HG03045 (cell line): ENCODE measurements at regions not wholly inside any gene's neighbourhood (a gene's known extent, or its start where the extent isn't known, plus 50 kb on each side); places are given as distances from the start of the nearest gene placed in this dataset.

Experiments
- ATAC-seq: cut with Tn5 transposase; IDR thresholded peaks from one replicate; pipeline ENCODE4 v1.9.1; 2021; ENCODE audit warnings: mild to moderate bottlenecking, moderate library complexity; ENCODE audit not compliant: unreplicated experiment

DNA sequence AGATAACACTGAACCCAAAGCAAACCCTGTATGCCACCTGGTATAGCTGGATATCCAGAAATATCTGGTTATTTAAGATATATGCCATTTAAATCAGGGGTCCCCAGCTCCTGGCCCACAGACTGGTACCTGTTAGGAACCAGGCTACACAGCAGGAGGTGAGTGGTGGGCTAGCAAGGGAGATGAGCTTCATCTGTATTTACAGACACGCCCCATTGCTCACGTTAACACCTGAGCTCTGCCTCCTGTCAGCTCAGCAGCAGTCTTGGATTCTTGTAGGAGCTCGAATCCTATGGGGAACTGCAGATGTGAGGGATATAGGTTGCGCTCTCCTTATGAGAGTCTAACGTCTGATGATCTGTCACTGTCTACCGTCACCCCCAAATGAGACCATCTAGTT lies 646.6 kb downstream of the TLE4 start:
- no peak for ATAC-seq

DNA sequence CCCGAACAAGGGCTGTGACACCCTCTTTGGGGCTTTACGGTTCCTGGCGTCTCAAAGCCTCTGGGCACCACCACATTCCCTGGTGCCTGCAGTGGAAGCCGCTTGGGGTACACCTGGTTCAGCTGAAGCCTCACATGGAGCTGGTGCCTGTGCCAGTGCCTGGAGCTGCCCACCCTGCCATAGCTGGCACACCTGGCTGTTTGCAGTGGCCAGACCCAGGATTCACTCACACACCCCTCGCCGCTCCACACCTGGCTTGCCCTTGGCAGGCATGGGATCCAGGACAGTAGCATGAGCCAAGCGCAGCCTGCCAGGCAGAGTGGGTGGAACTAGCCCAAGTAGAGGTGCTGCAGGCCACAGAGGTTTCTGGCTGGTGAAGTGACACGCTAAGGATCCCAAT lies 641.8 kb downstream of the TLE4 start:
- ATAC-seq, result no peak

DNA sequence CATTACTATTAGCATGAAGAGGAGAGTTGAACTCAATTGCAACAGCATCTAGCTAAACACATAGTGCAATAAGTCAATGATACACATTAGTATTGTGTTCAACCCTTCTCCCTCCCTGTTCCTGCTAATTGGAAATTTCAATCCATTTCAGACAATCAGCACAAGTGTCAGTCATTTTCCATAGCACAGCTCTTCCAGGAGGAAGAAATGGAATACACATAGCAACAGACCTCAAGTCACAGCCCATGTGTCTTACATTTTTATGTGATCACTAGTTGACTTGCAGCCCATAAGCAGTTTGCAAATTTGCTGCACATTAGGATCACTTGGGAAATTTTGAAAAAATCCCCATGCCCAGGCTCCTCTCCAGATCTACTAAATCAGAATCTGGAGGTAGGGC lies 636.9 kb downstream of the TLE4 start:
- no peak for ATAC-seq

DNA sequence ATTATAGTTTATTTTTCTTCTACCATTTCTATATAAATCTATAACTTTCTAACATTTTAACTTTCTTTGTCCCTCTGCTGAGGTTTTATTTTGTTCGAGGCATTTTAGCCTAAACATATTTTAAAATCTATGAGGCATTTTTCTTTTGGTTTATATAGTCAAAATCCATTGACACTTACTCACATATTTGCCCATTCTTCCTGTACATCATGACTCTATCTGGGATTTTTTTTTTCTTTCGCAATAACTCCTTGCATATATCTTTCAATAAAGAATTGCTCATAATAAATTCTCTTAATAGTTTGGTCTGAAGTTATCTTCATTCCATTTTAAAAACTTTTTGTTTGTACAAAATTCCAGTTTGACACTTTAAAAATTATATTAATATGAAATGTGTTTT lies 632.3 kb downstream of the TLE4 start:
- no peak for ATAC-seq

DNA sequence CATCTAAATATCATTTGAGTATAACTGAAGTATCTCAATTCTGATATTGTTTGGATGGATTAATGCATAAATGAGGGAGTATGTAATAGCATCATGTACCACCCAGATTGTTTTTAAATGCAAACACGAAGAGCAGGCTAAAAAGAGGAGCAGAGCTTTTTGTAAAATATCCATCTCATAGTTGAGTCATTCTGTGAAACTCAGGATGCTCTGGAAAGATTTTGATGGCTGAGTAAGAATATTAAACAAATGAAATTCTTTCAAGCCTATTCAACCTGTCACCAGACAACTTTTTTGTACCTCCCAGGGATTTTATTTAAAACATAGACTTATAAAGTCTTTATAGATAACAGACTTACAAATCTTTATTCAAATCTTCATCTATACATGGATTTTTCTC lies 625.9 kb downstream of the TLE4 start:
- ATAC-seq, result no peak

DNA sequence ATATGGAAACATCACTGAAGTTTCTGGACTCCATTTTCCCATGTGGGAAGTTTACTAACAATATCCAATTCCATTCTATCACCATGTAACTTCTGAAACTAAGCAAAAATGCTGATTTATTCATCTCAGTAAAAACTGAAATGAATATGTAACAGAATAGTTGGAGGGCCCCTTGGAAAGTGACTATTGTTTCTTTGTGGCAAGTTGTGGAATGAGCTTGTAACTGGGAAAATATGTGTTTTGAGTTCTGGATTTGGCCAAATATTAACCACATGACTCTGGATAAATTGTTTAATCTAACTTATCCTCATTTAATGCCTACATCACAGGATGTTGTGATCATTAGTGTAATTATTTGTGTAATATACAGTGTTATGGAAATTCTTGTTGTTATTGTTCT lies 619.3 kb downstream of the TLE4 start:
- no peak for ATAC-seq

GRCh38 chr9:80188579-80188978 lies 616.8 kb downstream of the TLE4 start:
- ATAC-seq, result no peak

GRCh38 chr9:80185112-80185738 lies 613.5 kb downstream of the TLE4 start:
- ATAC-seq, result no peak

- no peak for ATAC-seq
Measured at GRCh38 chr9:80177949-80178480, 606.2 kb downstream of the TLE4 start.

GRCh38 chr9:80175286-80176150 lies 603.8 kb downstream of the TLE4 start:
- ATAC-seq, result no peak

DNA sequence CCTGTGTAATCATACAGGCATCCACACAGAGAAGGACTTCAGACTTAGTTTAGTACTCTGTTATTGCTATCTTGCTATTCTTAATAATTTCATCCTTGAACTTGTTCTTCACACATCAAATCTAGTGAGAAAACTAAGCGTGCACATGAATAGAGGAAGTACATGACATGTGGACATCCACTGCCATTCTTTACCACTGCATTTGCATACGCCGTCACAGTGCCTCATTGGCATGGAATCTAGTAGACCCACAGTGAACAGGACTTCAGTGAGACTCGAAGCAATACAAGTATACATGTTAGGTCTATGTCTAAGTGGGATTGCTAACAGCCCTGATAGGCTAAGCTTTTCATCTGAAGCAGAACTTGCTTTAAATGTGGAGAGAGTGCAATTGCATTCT lies 592.1 kb downstream of the TLE4 start:
- ATAC-seq, result peak; percentile 67

GRCh38 chr9:80158554-80159170 lies 586.9 kb downstream of the TLE4 start:
- ATAC-seq, result no peak

DNA sequence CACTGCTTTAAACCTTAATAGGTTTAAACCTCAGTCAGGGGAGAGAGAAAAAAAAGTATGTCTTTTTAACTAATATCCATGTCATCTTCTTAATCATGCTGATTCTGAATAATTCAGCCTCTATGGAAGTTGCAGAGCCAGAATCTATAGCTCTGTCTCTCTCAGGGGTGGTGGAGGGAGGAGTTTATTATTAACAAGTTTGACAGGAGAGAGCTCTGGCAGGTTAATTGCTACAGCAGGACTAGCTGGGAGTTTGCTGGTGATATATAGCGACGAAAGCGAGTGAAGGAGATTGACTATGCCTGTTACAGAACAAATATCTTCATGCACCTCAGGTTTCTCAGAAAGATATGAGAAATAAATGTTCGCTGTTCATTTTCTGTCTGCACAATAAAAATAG lies 586.4 kb downstream of the TLE4 start:
- ATAC-seq, result no peak

DNA sequence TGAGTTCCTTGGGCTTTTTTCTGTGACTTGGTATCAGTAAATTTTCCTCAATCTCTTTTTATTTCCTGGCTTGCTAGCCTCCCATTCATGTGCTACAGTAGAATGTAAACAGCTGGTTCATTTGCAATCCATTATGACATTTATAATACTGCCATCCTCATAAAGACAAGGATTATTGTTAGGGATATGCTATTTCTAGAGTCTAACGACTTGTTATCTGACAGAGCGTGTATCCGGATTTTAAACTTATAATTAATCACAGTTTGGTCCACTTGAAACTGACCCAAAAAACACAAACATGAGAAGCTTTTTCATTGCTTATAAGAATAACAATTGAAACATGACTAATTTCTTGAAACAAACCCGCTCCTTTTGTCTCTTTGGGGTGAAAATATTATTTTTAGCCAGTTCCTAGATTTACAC lies 585.8 kb downstream of the TLE4 start:
- peak; percentile 16 for ATAC-seq

GRCh38 chr9:80156756-80157472 lies 585.1 kb downstream of the TLE4 start:
- ATAC-seq, result peak; percentile 60

GRCh38 chr9:80156262-80156661 lies 584.5 kb downstream of the TLE4 start:
- ATAC-seq, result no peak

DNA sequence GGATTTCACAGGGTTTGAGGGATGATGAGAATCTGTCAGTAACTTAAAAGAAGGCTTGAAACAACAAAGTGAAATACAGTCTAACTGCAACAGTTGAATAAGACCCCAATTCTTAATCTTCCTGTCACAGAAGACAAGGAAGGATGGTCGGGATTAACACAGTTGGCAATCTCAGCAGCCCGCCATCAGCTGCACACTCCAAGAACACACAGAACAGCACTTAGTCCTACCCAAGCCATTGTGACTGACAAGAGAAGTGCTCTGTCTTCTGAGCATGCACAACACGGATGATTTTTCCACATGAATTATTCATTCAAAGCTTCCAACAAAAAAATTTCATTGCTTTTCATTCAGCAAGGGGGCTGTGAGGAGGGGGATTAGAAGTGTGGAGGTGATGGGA lies 576.1 kb downstream of the TLE4 start:
- ATAC-seq, result no peak

- no peak for ATAC-seq
Measured at GRCh38 chr9:80146466-80146865, 574.7 kb downstream of the TLE4 start.

GRCh38 chr9:80144856-80145255 lies 573.1 kb downstream of the TLE4 start:
- no peak for ATAC-seq

GRCh38 chr9:80144406-80144805 lies 572.6 kb downstream of the TLE4 start:
- ATAC-seq, result no peak

GRCh38 chr9:80143899-80144298 lies 572.1 kb downstream of the TLE4 start:
- no peak for ATAC-seq
